Upper lobe of right lung (tissue), 1 donor: ENCODE measurements at regions not wholly inside any gene's neighbourhood (a gene's known extent, or its start where the extent isn't known, plus 50 kb on each side); places are given as distances from the start of the nearest gene placed in this dataset.

ENCODE experiments used
- ATAC-seq: fragments of 200-7000 bp; cut with Tn5 transposase; one replicate; pipeline ENCODE4 v1.9.1; 2020; ENCODE audit warnings: mild to moderate bottlenecking, moderate library complexity
- DNase-seq: peaks from one replicate; pipeline ENCODE4 v3.0.0-alpha.2; 2020
- H3K27ac ChIP-seq: fragments of 200-600 bp; one replicate; pipeline ENCODE4 v1.8.0; 2022
- H3K27me3 ChIP-seq: fragments of 200-600 bp; one replicate; pipeline ENCODE4 v1.8.0; 2022; ENCODE audit warnings: mild to moderate bottlenecking
- H3K36me3 ChIP-seq: fragments of 200-600 bp; one replicate; pipeline ENCODE4 v1.8.0; 2022
- H3K4me1 ChIP-seq: fragments of 200-600 bp; one replicate; pipeline ENCODE4 v1.8.0; 2022
- H3K4me3 ChIP-seq: fragments of 200-600 bp; one replicate; pipeline ENCODE4 v1.8.0; 2022; ENCODE audit warnings: mild to moderate bottlenecking
- H3K9me3 ChIP-seq: fragments of 200-600 bp; one replicate; pipeline ENCODE4 v1.8.0; 2022
- CTCF ChIP-seq: fragments of 200-600 bp; IDR thresholded peaks from one replicate; pipeline ENCODE4 v1.8.0; 2022; ENCODE audit warnings: antibody characterized with exemption
- intact Hi-C: fragments of 100-400 bp; cut with DNase I; formaldehyde crosslinking; loops from one replicate; pipeline ENCODE4 v1.11.0; 2022
- donor health status: DM: no; HTN: yes; CAD: no; lungs with severe emphysema.

- H3K27me3 ChIP-seq, result no peaks in the 10 kb centered on the region
- no peak for ATAC-seq
- intact Hi-C loops, result no loop called here
- no peak for DNase-seq
- no peaks in the 10 kb centered on the region for H3K4me1 ChIP-seq
- no peak overlapping the region for H3K4me3 ChIP-seq
- no peaks in the 10 kb centered on the region for H3K36me3 ChIP-seq
- TF ChIP-seq CTCF, result no peak
- H3K9me3 ChIP-seq, result peaks cover 20% of the 10 kb centered on the region
- H3K27ac ChIP-seq, result no peak overlapping the region
Measured at GRCh38 chr13:46480131-46480530, 72.8 kb upstream of the LRCH1 start.

GRCh38 chr13:46479691-46480090 lies 73.3 kb upstream of the LRCH1 start:
- intact Hi-C loops, result no loop called here
- Histone ChIP-seq H3K36me3 (no peaks in the 10 kb centered on the region), H3K27ac (no peak overlapping the region), H3K4me3 (no peak overlapping the region), H3K27me3 (no peaks in the 10 kb centered on the region), H3K4me1 (no peaks in the 10 kb centered on the region), H3K9me3 (peaks cover 15% of the 10 kb centered on the region)
- ATAC-seq, result no peak
- TF ChIP-seq CTCF, result no peak
- DNase-seq, result no peak

GRCh38 chr13:46479283-46479682 lies 73.7 kb upstream of the LRCH1 start:
- Histone ChIP-seq H3K4me1 (no peaks in the 10 kb centered on the region), H3K27ac (no peak overlapping the region), H3K9me3 (peaks cover 11% of the 10 kb centered on the region), H3K27me3 (no peaks in the 10 kb centered on the region), H3K4me3 (no peak overlapping the region), H3K36me3 (no peaks in the 10 kb centered on the region)
- TF ChIP-seq CTCF, result no peak
- DNase-seq (no peak), ATAC-seq (no peak)
- intact Hi-C loops, result no loop called here

- Histone ChIP-seq H3K4me1 (no peaks in the 10 kb centered on the region), H3K4me3 (no peak overlapping the region), H3K27ac (no peak overlapping the region), H3K9me3 (peaks cover 6% of the 10 kb centered on the region), H3K27me3 (no peaks in the 10 kb centered on the region), H3K36me3 (no peaks in the 10 kb centered on the region)
- no peak for TF ChIP-seq CTCF
- ATAC-seq (no peak), DNase-seq (no peak)
- intact Hi-C loops, result no loop called here
Measured at GRCh38 chr13:46478651-46479050, 74.3 kb upstream of the LRCH1 start.

GRCh38 chr13:46476174-46476573 lies 76.8 kb upstream of the LRCH1 start:
- ATAC-seq, result no peak
- no peak overlapping the region for H3K4me3 ChIP-seq
- H3K36me3 ChIP-seq, result no peaks in the 10 kb centered on the region
- no peak for DNase-seq
- no peaks in the 10 kb centered on the region for H3K27me3 ChIP-seq
- intact Hi-C loops, result no loop called here
- H3K4me1 ChIP-seq, result no peaks in the 10 kb centered on the region
- no peak overlapping the region for H3K27ac ChIP-seq
- no peak for TF ChIP-seq CTCF
- no peaks in the 10 kb centered on the region for H3K9me3 ChIP-seq

GRCh38 chr13:46475541-46475991 lies 77.4 kb upstream of the LRCH1 start:
- H3K4me3 ChIP-seq, result no peak overlapping the region
- no peaks in the 10 kb centered on the region for H3K4me1 ChIP-seq
- H3K36me3 ChIP-seq, result no peaks in the 10 kb centered on the region
- no peaks in the 10 kb centered on the region for H3K27me3 ChIP-seq
- TF ChIP-seq CTCF, result no peak
- H3K27ac ChIP-seq, result no peak overlapping the region
- intact Hi-C loops, result no loop called here
- ATAC-seq (peak; percentile 49), DNase-seq (no peak)
- no peaks in the 10 kb centered on the region for H3K9me3 ChIP-seq
